Fibroblast of lung (primary cell): ENCODE measurements at regions not wholly inside any gene's neighbourhood (a gene's known extent, or its start where the extent isn't known, plus 50 kb on each side); places are given as distances from the start of the nearest gene placed in this dataset.

Experiments
- DNase-seq, 2 donors: peaks; one replicate each; pipeline versions ENCODE4 v3.0.0 to v3.0.0-alpha.2; 2010; ENCODE audit warnings: low read depth in 2 of 2
- H2AFZ ChIP-seq: 2 replicates; pipeline ENCODE4 v1.5.1; 2012; ENCODE audit warnings: low read length, control low read depth, inconsistent platforms
- H3K27ac ChIP-seq: 2 replicates; pipeline ENCODE4 v1.5.1; 2011; ENCODE audit warnings: low read length, control low read depth; ENCODE audit not compliant: insufficient read depth
- H3K27me3 ChIP-seq: 2 replicates; pipeline ENCODE4 v1.5.1; 2011; ENCODE audit warnings: mild to moderate bottlenecking, low read length; ENCODE audit not compliant: control insufficient read depth, insufficient read depth
- H3K36me3 ChIP-seq: 2 replicates; pipeline ENCODE4 v1.5.1; 2011; ENCODE audit warnings: low read length; ENCODE audit not compliant: control insufficient read depth, insufficient read depth
- H3K4me1 ChIP-seq: 2 replicates; pipeline ENCODE4 v1.5.1; 2011; ENCODE audit warnings: low read length; ENCODE audit not compliant: control insufficient read depth, insufficient read depth; ENCODE audit errors: extremely low read depth
- H3K4me2 ChIP-seq: 2 replicates; pipeline ENCODE4 v1.5.1; 2011; ENCODE audit warnings: low read length, control low read depth; ENCODE audit not compliant: insufficient read depth; ENCODE audit errors: extremely low read depth
- H3K4me3 ChIP-seq, 4 experiments: fragments of 200-600 bp in 1 of 4; sonication (generic) in 1 of 4; replicated peaks in 1 of 4; 2 replicates each; pipeline ENCODE4 v1.5.1; 2011 to 2016; ENCODE audit warnings: low read length in 4 of 4, low read depth in 3 of 4, mild to moderate bottlenecking in 3 of 4, control low read depth in 2 of 4, inconsistent platforms in 1 of 4, mixed read lengths in 1 of 4; ENCODE audit not compliant: insufficient read depth in 1 of 4; ENCODE audit errors: control extremely low read depth in 1 of 4
- H3K79me2 ChIP-seq: 2 replicates; pipeline ENCODE4 v1.5.1; 2012; ENCODE audit warnings: mild to moderate bottlenecking, low read length, inconsistent platforms; ENCODE audit not compliant: control insufficient read depth, insufficient read depth
- H3K9ac ChIP-seq: 2 replicates; pipeline ENCODE4 v1.5.1; 2011; ENCODE audit warnings: mild to moderate bottlenecking, low read length, control low read depth; ENCODE audit not compliant: insufficient read depth
- H3K9me3 ChIP-seq: 2 replicates; pipeline ENCODE4 v1.5.1; 2012; ENCODE audit warnings: low read depth, low read length; ENCODE audit not compliant: control insufficient read depth, insufficient read depth
- H4K20me1 ChIP-seq: 2 replicates; pipeline ENCODE4 v1.5.1; 2011; ENCODE audit warnings: low read length; ENCODE audit not compliant: control insufficient read depth, insufficient read depth; ENCODE audit errors: extremely low read depth
- EZH2 ChIP-seq: IDR thresholded peaks from 2 replicates; pipeline ENCODE4 v1.5.1; 2012; ENCODE audit warnings: low read length, control low read depth, mild to moderate bottlenecking; ENCODE audit errors: missing control alignments
- TF ChIP-seq, protein P1 (sequence below), 2 donors: IDR thresholded peaks in 1 of 2; conservative IDR thresholded peaks in 1 of 2; 1 replicate in 1 of 2; 2 replicates in 1 of 2; pipeline ENCODE4 v1.5.1; 2011 to 2012; ENCODE audit warnings: low read length in 2 of 2, control low read depth in 1 of 2, inconsistent platforms in 1 of 2, low read depth in 1 of 2, mild to moderate bottlenecking in 1 of 2

DNA sequence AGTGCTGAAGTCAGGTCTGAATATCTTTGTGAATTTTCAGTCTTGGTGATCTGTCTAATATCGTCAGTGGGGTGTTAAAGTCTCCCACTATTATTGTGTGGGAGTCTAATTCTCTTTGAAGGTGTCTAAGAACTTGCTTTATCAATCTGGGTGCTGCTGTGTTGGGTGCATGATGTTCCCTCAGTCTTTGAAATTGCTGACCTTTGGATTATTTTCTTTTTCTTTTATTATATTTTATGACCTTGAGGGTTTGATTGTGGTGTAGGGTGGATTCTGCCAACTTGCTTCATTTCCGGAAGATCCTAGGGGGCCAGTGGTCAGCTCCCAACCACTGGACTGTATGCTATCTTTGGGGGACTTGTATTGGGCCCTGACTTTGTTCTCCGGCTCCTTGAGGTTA is 415.3 kb downstream of the USP25 start:
- Histone ChIP-seq H3K27ac (no peak overlapping the region), H3K27me3 (no peaks in the 10 kb centered on the region), H3K36me3 (no peaks in the 10 kb centered on the region), H3K4me1 (no peaks in the 10 kb centered on the region), H3K9me3 (no peaks in the 10 kb centered on the region), H2AFZ (no peak overlapping the region), H3K79me2 (no peaks in the 10 kb centered on the region), H3K9ac (no peak overlapping the region), H3K4me2 (no peak overlapping the region), H4K20me1 (no peaks in the 10 kb centered on the region), H3K4me3 (no peak overlapping the region)
- no peak for DNase-seq
- TF ChIP-seq EZH2: no peak
- TF ChIP-seq, protein P1, sequence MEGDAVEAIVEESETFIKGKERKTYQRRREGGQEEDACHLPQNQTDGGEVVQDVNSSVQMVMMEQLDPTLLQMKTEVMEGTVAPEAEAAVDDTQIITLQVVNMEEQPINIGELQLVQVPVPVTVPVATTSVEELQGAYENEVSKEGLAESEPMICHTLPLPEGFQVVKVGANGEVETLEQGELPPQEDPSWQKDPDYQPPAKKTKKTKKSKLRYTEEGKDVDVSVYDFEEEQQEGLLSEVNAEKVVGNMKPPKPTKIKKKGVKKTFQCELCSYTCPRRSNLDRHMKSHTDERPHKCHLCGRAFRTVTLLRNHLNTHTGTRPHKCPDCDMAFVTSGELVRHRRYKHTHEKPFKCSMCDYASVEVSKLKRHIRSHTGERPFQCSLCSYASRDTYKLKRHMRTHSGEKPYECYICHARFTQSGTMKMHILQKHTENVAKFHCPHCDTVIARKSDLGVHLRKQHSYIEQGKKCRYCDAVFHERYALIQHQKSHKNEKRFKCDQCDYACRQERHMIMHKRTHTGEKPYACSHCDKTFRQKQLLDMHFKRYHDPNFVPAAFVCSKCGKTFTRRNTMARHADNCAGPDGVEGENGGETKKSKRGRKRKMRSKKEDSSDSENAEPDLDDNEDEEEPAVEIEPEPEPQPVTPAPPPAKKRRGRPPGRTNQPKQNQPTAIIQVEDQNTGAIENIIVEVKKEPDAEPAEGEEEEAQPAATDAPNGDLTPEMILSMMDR (conservative IDR thresholded peaks at IDR 0.05 in 1 of 2, IDR thresholded peaks at IDR 0.05 in 1 of 2; ENCODE audit: low read depth in 1 of 2, low read length in 2 of 2): no peak

DNA sequence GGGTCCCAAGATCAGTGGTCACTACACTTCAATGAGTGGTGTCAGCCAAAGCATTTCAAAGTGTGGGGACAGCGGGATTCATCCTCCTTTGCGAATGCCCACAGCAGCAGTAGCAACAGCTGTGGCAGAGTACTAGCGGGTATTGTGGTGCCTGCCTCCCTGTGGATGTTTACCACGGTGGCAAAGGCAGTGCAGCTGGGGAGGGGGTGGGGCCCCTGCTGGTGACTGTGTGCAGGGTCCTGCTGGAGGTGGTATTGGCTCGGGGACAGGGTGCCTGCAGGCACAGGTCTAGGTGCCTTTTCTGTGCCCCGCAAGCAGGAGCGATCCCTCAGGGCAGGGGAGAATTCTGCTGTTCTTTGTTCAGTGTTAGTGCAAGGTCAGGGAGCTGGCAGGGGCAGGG is 415.7 kb downstream of the USP25 start:
- H3K4me2 ChIP-seq: no peak overlapping the region
- no peak overlapping the region for H3K27ac ChIP-seq
- DNase-seq: no peak
- H3K4me3 ChIP-seq: no peak overlapping the region
- no peaks in the 10 kb centered on the region for H4K20me1 ChIP-seq
- no peak overlapping the region for H3K9ac ChIP-seq
- H3K79me2 ChIP-seq: no peaks in the 10 kb centered on the region
- H3K27me3 ChIP-seq: no peaks in the 10 kb centered on the region
- no peaks in the 10 kb centered on the region for H3K36me3 ChIP-seq
- no peak for TF ChIP-seq EZH2
- TF ChIP-seq, protein P1 (conservative IDR thresholded peaks at IDR 0.05 in 1 of 2, IDR thresholded peaks at IDR 0.05 in 1 of 2; ENCODE audit: low read depth in 1 of 2, low read length in 2 of 2): no peak
- no peaks in the 10 kb centered on the region for H3K9me3 ChIP-seq
- no peaks in the 10 kb centered on the region for H3K4me1 ChIP-seq
- H2AFZ ChIP-seq: no peak overlapping the region

DNA sequence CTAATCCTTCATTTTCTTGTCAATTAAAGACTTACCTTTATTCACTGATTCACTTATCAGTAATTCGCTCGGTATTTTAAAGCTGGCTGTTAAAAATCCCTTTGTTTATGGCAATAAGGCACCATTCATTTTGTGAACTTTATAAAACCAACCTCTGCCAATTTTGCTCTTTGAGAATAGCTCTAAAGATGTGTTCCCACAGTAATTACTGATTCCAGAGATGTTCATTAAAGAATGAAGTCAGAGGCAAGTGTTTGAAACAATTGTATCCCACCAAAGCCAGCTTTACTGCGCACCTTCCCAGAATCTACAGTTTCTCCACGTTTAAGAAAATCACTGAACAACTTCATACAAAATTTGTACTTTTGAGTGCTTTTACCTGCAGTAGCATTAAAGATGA is 424.5 kb downstream of the USP25 start:
- Histone ChIP-seq H3K9me3 (no peaks in the 10 kb centered on the region), H3K4me1 (no peaks in the 10 kb centered on the region), H3K9ac (no peak overlapping the region), H3K4me3 (no peak overlapping the region), H3K27ac (no peak overlapping the region), H3K4me2 (no peak overlapping the region), H3K36me3 (no peaks in the 10 kb centered on the region), H3K79me2 (no peaks in the 10 kb centered on the region), H3K27me3 (no peaks in the 10 kb centered on the region), H2AFZ (no peak overlapping the region), H4K20me1 (no peaks in the 10 kb centered on the region)
- no peak for DNase-seq
- TF ChIP-seq, protein P1 (conservative IDR thresholded peaks at IDR 0.05 in 1 of 2, IDR thresholded peaks at IDR 0.05 in 1 of 2; ENCODE audit: low read depth in 1 of 2, low read length in 2 of 2): no peak
- no peak for TF ChIP-seq EZH2
